ENCODE measurements at regions not wholly inside any gene's neighbourhood (a gene's known extent, or its start where the extent isn't known, plus 50 kb on each side); places are given as distances from the start of the nearest gene placed in this dataset.
"Not testable (repeated sequence)": the region's sequence is repeated elsewhere in the genome, so short reads cannot be mapped to it uniquely, and the experiment has no call there.

- not testable (repeated sequence) for DNase-seq
Measured at GRCh38 chr21:10431995-10432394, 89.4 kb upstream of the TPTE start.

GRCh38 chr21:10432456-10432855 is 88.9 kb upstream of the TPTE start:
- DNase-seq: not testable (repeated sequence)

GRCh38 chr21:10437977-10438376 is 83.4 kb upstream of the TPTE start:
- not testable (repeated sequence) for DNase-seq

- DNase-seq: not testable (repeated sequence)
Measured at GRCh38 chr21:10440639-10441038, 80.7 kb upstream of the TPTE start.

- not testable (repeated sequence) for DNase-seq
Measured at GRCh38 chr21:10442018-10442417, 79.4 kb upstream of the TPTE start.

GRCh38 chr21:10445685-10446084 is 75.7 kb upstream of the TPTE start:
- not testable (repeated sequence) for DNase-seq

GRCh38 chr21:10449451-10449850 is 71.9 kb upstream of the TPTE start:
- DNase-seq: not testable (repeated sequence)

- not testable (repeated sequence) for DNase-seq
Measured at GRCh38 chr21:10451274-10451673, 70.1 kb upstream of the TPTE start.

- DNase-seq: not testable (repeated sequence)
Measured at GRCh38 chr21:10457765-10458164, 63.6 kb upstream of the TPTE start.

- DNase-seq: not testable (repeated sequence)
Measured at GRCh38 chr21:10460957-10461356, 60.4 kb upstream of the TPTE start.

GRCh38 chr21:10461445-10461844 is 59.9 kb upstream of the TPTE start:
- not testable (repeated sequence) for DNase-seq

- DNase-seq: no peak
Measured at GRCh38 chr21:10463156-10463555, 58.2 kb upstream of the TPTE start.

GRCh38 chr21:10464975-10465374 is 56.4 kb upstream of the TPTE start:
- DNase-seq: no peak

GRCh38 chr21:10465524-10466110 is 55.8 kb upstream of the TPTE start:
- not testable (repeated sequence) for DNase-seq

GRCh38 chr21:10466200-10466599 is 55.2 kb upstream of the TPTE start:
- no peak for DNase-seq

Data from inflammatory macrophage (primary cell).